HepG2 (cell line): ENCODE measurements at regions not wholly inside any gene's neighbourhood (a gene's known extent, or its start where the extent isn't known, plus 50 kb on each side); places are given as distances from the start of the nearest gene placed in this dataset.

Experiments
- ATAC-seq: fragments of 200-7000 bp; cut with Tn5 transposase; 3 replicates; pipeline ENCODE4 v1.9.1; 2020; ENCODE audit warnings: mild to moderate bottlenecking, moderate library complexity
- BruUV-seq: library from RNA; stranded (reverse); fragments of 400-500 nt; replicated peaks from 2 replicates; lab custom pipeline; 2021; lab: Mats Ljungman, UMichigan
- CTCF ChIA-PET: fragments of 300-600 bp; formaldehyde crosslinking; extraction: SDS; loops from one replicate; lab custom pipeline; 2021; ENCODE audit warnings: low total read pairs, inconsistent platforms, low intra/inter-chr PET ratio; lab: Yijun Ruan, JAX
- POLR2A ChIA-PET: fragments of 350-600 bp; sonication (Branson Sonifier 250); formaldehyde crosslinking; loops from one replicate; lab custom pipeline; 2020; ENCODE audit warnings: antibody characterized with exemption, inconsistent platforms; lab: Yijun Ruan, JAX
- DNase-seq: peaks from one replicate; pipeline ENCODE4 v3.0.0-alpha.2; 2015; ENCODE audit warnings: low spot score
- FAIRE-seq: peaks from 3 replicates; lab custom pipeline; 2011; peaks lifted over from hg19 to GRCh38; lab: Jason Lieb, UNC
- H2AFZ ChIP-seq: one replicate; pipeline ENCODE4 v1.6.1; 2011; ENCODE audit warnings: low read length, inconsistent platforms
- H3K27ac ChIP-seq: fragments of 300-600 bp; 3 replicates; pipeline ENCODE4 v1.8.0; 2011; ENCODE audit warnings: mixed run types, mild to moderate bottlenecking, mixed read lengths, low read length, inconsistent platforms; ENCODE audit not compliant: insufficient read depth; ENCODE audit errors: extremely low read length
- H3K27me3 ChIP-seq, 2 experiments: fragments of 200-600 bp in 1 of 2; 2 replicates in 1 of 2; 3 replicates in 1 of 2; pipeline versions ENCODE4 v1.6.0 to v1.8.0; 2011; ENCODE audit warnings: low read length in 2 of 2, mild to moderate bottlenecking in 2 of 2, moderate library complexity in 2 of 2, inconsistent platforms in 1 of 2; ENCODE audit not compliant: insufficient read depth in 2 of 2, control insufficient read depth in 1 of 2
- H3K36me3 ChIP-seq, 2 experiments: fragments of 200-600 bp in 1 of 2; replicated peaks in 1 of 2; 2 replicates in 1 of 2; 3 replicates in 1 of 2; pipeline versions ENCODE4 v1.5.1 to v1.8.0; 2011; ENCODE audit warnings: low read length in 2 of 2, inconsistent platforms in 1 of 2; ENCODE audit not compliant: insufficient read depth in 2 of 2, control insufficient read depth in 1 of 2
- H3K4me1 ChIP-seq: 2 replicates; pipeline ENCODE4 v1.5.1; 2012; ENCODE audit warnings: low read length, inconsistent platforms; ENCODE audit not compliant: insufficient read depth
- H3K4me2 ChIP-seq: 2 replicates; pipeline ENCODE4 v1.6.0; 2011; ENCODE audit warnings: low read depth, low read length, inconsistent platforms
- H3K4me3 ChIP-seq, 3 experiments: fragments of 200-600 bp in 1 of 3; sonication (generic), shearing (Covaris generic) in 1 of 3; replicated peaks in 1 of 3; 2 replicates each; pipeline ENCODE4 v1.5.1; 2011 to 2016; ENCODE audit warnings: low read length in 3 of 3, inconsistent platforms in 2 of 3, low read depth in 2 of 3, mild to moderate bottlenecking in 2 of 3, control low read depth in 1 of 3, mixed read lengths in 1 of 3; ENCODE audit not compliant: insufficient read depth in 1 of 3
- H3K79me2 ChIP-seq: one replicate; pipeline ENCODE4 v1.6.1; 2011; ENCODE audit warnings: low read length, inconsistent platforms; ENCODE audit not compliant: insufficient read depth
- H3K9ac ChIP-seq: 2 replicates; pipeline ENCODE4 v1.6.0; 2011; ENCODE audit warnings: mild to moderate bottlenecking, low read depth, low read length, inconsistent platforms; ENCODE audit not compliant: insufficient read depth
- H3K9me3 ChIP-seq: 2 replicates; pipeline ENCODE4 v1.5.1; 2012; ENCODE audit warnings: mild to moderate bottlenecking, low read length
- H4K20me1 ChIP-seq: 2 replicates; pipeline ENCODE4 v1.6.0; 2011; ENCODE audit warnings: inconsistent platforms, mild to moderate bottlenecking, low read length, moderate library complexity; ENCODE audit not compliant: insufficient read depth
- ATM ChIP-seq: fragments of 450-650 bp; IDR thresholded peaks from 2 replicates; pipeline ENCODE4 v1.7.1; 2017; ENCODE audit warnings: mild to moderate bottlenecking, borderline replicate concordance
- CENPX ChIP-seq: sonication (generic); formaldehyde crosslinking; IDR thresholded peaks from 2 replicates; pipeline ENCODE4 v1.9.0; 2021; ENCODE audit warnings: mild to moderate bottlenecking, missing genetic modification reagents, moderate library complexity
- CHCHD3 ChIP-seq: sonication (generic); formaldehyde crosslinking; IDR thresholded peaks from 2 replicates; pipeline ENCODE4 v1.8.0; 2022; ENCODE audit warnings: mild to moderate bottlenecking, missing genetic modification reagents, moderate library complexity
- DNMT1 ChIP-seq: sonication (generic); formaldehyde crosslinking; IDR thresholded peaks from 2 replicates; pipeline ENCODE4 v1.5.1; 2020; ENCODE audit warnings: mild to moderate bottlenecking, missing genetic modification reagents
- HMGA1 ChIP-seq: sonication (generic); formaldehyde crosslinking; conservative IDR thresholded peaks from 2 replicates; pipeline ENCODE4 v1.4.0; 2020; ENCODE audit warnings: missing genetic modification reagents
- KDM3A ChIP-seq: IDR thresholded peaks from 2 replicates; pipeline ENCODE4 v1.6.1; 2018; ENCODE audit warnings: low read depth, missing compliant biosample characterization
- NR2C2 ChIP-seq: sonication (generic); formaldehyde crosslinking; IDR thresholded peaks from 2 replicates; pipeline ENCODE4 v1.4.0; 2020; ENCODE audit warnings: missing genetic modification reagents, mild to moderate bottlenecking, moderate library complexity, borderline replicate concordance
- STAT6 ChIP-seq: sonication (generic); formaldehyde crosslinking; IDR thresholded peaks from 2 replicates; pipeline ENCODE4 v1.4.0; 2020; ENCODE audit warnings: missing genetic modification reagents, mild to moderate bottlenecking, borderline replicate concordance
- ZNF263 ChIP-seq: sonication (generic); formaldehyde crosslinking; IDR thresholded peaks from 2 replicates; pipeline ENCODE4 v1.4.0; 2020; ENCODE audit warnings: missing genetic modification reagents
- ZNF337 ChIP-seq: sonication (generic); formaldehyde crosslinking; IDR thresholded peaks from 2 replicates; pipeline ENCODE4 v1.5.1; 2020; ENCODE audit warnings: missing genetic modification reagents, low read depth, mild to moderate bottlenecking, borderline replicate concordance
- ZNF570 ChIP-seq: sonication (generic); formaldehyde crosslinking; IDR thresholded peaks from 2 replicates; pipeline ENCODE4 v1.4.0; 2020; ENCODE audit warnings: mild to moderate bottlenecking, missing genetic modification reagents, borderline replicate concordance
- ZNF788 ChIP-seq: sonication (generic); formaldehyde crosslinking; IDR thresholded peaks from 2 replicates; pipeline ENCODE4 v1.5.0; 2020; ENCODE audit warnings: mild to moderate bottlenecking, missing genetic modification reagents, borderline replicate concordance
- WGBS: methylation state at CpG from one replicate; pipeline ENCODE4 v1.1.6; 2017; ENCODE audit warnings: low lambda C conversion rate; 5-methylcytosine and 5-hydroxymethylcytosine counted together
- in situ Hi-C: cut with HindIII; loops from 2 replicates; pipeline ENCODE4 v1.10.0; 2017; ENCODE audit warnings: low pct_unique_long_range_greater_than_20kb; ENCODE audit not compliant: extremely low pct_ligation_motif_present
- intact Hi-C: fragments of 100-400 bp; cut with micrococcal nuclease; formaldehyde crosslinking; loops from one replicate; pipeline ENCODE4 v1.10.0; 2022; ENCODE audit not compliant: unreplicated experiment

- no peak overlapping the region for H2AFZ ChIP-seq
- H3K27me3 ChIP-seq: no peaks in the 10 kb centered on the region
- H3K4me2 ChIP-seq: no peak overlapping the region
- peaks cover 42% of the 10 kb centered on the region for H3K9me3 ChIP-seq
- H3K36me3 ChIP-seq: no peaks in the 10 kb centered on the region
- no peaks in the 10 kb centered on the region for H3K4me1 ChIP-seq
- no peak overlapping the region for H3K4me3 ChIP-seq
- ChIA-PET CTCF (no interaction called here), POLR2A (no interaction called here)
- intact Hi-C loops: no loop called here
- 7% methylated on average over 5 of the region's 5 CpGs for WGBS
- TF ChIP-seq ZNF263 (CRISPR knock-in tag) (no peak), NR2C2 (no peak), HMGA1 (CRISPR knock-in tag) (no peak), STAT6 (CRISPR knock-in tag) (no peak), ZNF570 (CRISPR knock-in tag) (no peak), ZNF337 (CRISPR knock-in tag) (no peak), DNMT1 (CRISPR knock-in tag) (no peak), CHCHD3 (CRISPR knock-in tag) (no peak), ZNF788 (CRISPR knock-in tag) (no peak), CENPX (CRISPR knock-in tag) (no peak), KDM3A (CRISPR knock-in tag) (no peak), ATM (no peak)
- no peak overlapping the region for H3K27ac ChIP-seq
- no peaks in the 10 kb centered on the region for H4K20me1 ChIP-seq
- no TSS peak for BruUV-seq
- FAIRE-seq: no peak
- no peak for ATAC-seq
- in situ Hi-C loops: no loop called here
- DNase-seq: no peak
- no peak overlapping the region for H3K9ac ChIP-seq
- no peaks in the 10 kb centered on the region for H3K79me2 ChIP-seq
Measured at GRCh38 chr10:10817609-10818008, 200.1 kb upstream of the CELF2 start.
